Transverse colon (tissue), 4 donors: ENCODE measurements at regions not wholly inside any gene's neighbourhood (a gene's known extent, or its start where the extent isn't known, plus 50 kb on each side); places are given as distances from the start of the nearest gene placed in this dataset.

Experiments used
- DNase-seq: peaks from one replicate; pipeline ENCODE4 v3.0.0-alpha.2; 2019
- H3K27ac ChIP-seq, 4 donors: fragments of 200-600 bp; sonication (generic); 2 replicates each; pipeline ENCODE4 v1.5.1; 2016 to 2018; ENCODE audit warnings: inconsistent platforms in 4 of 4
- H3K27me3 ChIP-seq: fragments of 200-600 bp; sonication (generic); 2 replicates; pipeline ENCODE4 v1.5.1; 2017; ENCODE audit warnings: inconsistent platforms
- H3K36me3 ChIP-seq, 4 donors: fragments of 200-600 bp; sonication (generic); 2 replicates each; pipeline ENCODE4 v1.5.1; 2017 to 2019; ENCODE audit warnings: inconsistent platforms in 4 of 4
- H3K4me1 ChIP-seq, 4 donors: fragments of 200-600 bp; sonication (generic); 2 replicates each; pipeline ENCODE4 v1.5.1; 2017 to 2020; ENCODE audit warnings: inconsistent platforms in 4 of 4
- H3K4me3 ChIP-seq, 4 donors: fragments of 200-600 bp; sonication (generic); 1 replicate in 1 of 4; 2 replicates in 3 of 4; pipeline versions ENCODE4 v1.5.1 to v1.6.1; 2017 to 2019; ENCODE audit warnings: inconsistent platforms in 4 of 4
- H3K9me3 ChIP-seq, 2 donors: fragments of 200-600 bp; sonication (generic); 2 replicates each; pipeline ENCODE4 v1.5.1; 2017 to 2019; ENCODE audit warnings: inconsistent platforms in 2 of 2
- CTCF ChIP-seq, 5 experiments: fragments of 200-600 bp in 3 of 5; fragments of 450-650 bp in 2 of 5; sonication (generic) in 3 of 5; IDR thresholded peaks; 1 replicate in 2 of 5; 2 replicates in 3 of 5; pipeline ENCODE4 v1.5.1; 2016 to 2017; ENCODE audit warnings: antibody characterized with exemption in 5 of 5, inconsistent platforms in 3 of 5, mild to moderate bottlenecking in 2 of 5, moderate library complexity in 1 of 5
- EP300 ChIP-seq: sonication (generic); formaldehyde crosslinking; IDR thresholded peaks from one replicate; pipeline ENCODE4 v1.6.1; 2017; ENCODE audit warnings: antibody characterized with exemption, low read depth
- POLR2A ChIP-seq: fragments of 450-650 bp; IDR thresholded peaks from one replicate; pipeline ENCODE4 v1.6.1; 2016; ENCODE audit warnings: antibody characterized with exemption, mild to moderate bottlenecking, moderate library complexity
- POLR2AphosphoS5 ChIP-seq, 3 donors: sonication (generic); formaldehyde crosslinking; IDR thresholded peaks; one replicate each; pipeline ENCODE4 v1.6.1; 2016; ENCODE audit warnings: antibody characterized with exemption in 3 of 3
- WGBS, 2 donors: methylation state at CpG; one replicate each; pipeline ENCODE4 v1.1.5; 2018; ENCODE audit warnings: low coverage in 1 of 2; 5-methylcytosine and 5-hydroxymethylcytosine counted together
- in situ Hi-C, 4 donors: fragments of 200-750 bp; cut with MboI; loops; one replicate each; pipeline versions ENCODE4 v1.15.0 to v1.15.1; 2017; ENCODE audit warnings: low sequenced_read_pairs in 3 of 4, low pct_ligation_motif_present in 1 of 4, low pct_unique_long_range_greater_than_20kb in 1 of 4
- intact Hi-C: fragments of 100-400 bp; cut with DNase I; formaldehyde crosslinking; loops from one replicate; pipeline ENCODE4 v1.15.1; 2023; ENCODE audit warnings: low total_unique reads

GRCh38 chr22:44378380-44378779 is 65.6 kb upstream of the SHISAL1 start:
- no peak overlapping the region for H3K27ac ChIP-seq
- TF ChIP-seq POLR2AphosphoS5 (IDR thresholded peaks at IDR 0.05) (no peak), CTCF (IDR thresholded peaks at IDR 0.05) (no peak), EP300 (no peak), POLR2A (no peak)
- intact Hi-C loops = no loop called here
- in situ Hi-C loops = no loop called here
- no peak overlapping the region for H3K4me3 ChIP-seq
- H3K27me3 ChIP-seq = no peaks in the 10 kb centered on the region
- H3K4me1 ChIP-seq = peaks cover 0 to 12% (median 0%) of the 10 kb centered on the region in 4 donors
- no peak for DNase-seq
- H3K9me3 ChIP-seq = peaks cover 0 to 9% of the 10 kb centered on the region in 2 donors
- no peaks in the 10 kb centered on the region for H3K36me3 ChIP-seq

- intact Hi-C loops = no loop called here
- H3K27me3 ChIP-seq = no peaks in the 10 kb centered on the region
- H3K4me3 ChIP-seq = no peak overlapping the region
- in situ Hi-C loops = no loop called here
- H3K27ac ChIP-seq = no peak overlapping the region
- H3K36me3 ChIP-seq = no peaks in the 10 kb centered on the region
- H3K9me3 ChIP-seq = peaks cover 0 to 9% of the 10 kb centered on the region in 2 donors
- no peak for DNase-seq
- peaks cover 0 to under 1% (median 0%) of the 10 kb centered on the region in 4 donors for H3K4me1 ChIP-seq
- TF ChIP-seq EP300 = no peak
- no peak for TF ChIP-seq CTCF (IDR thresholded peaks at IDR 0.05)
- TF ChIP-seq POLR2AphosphoS5 (IDR thresholded peaks at IDR 0.05) = no peak
- TF ChIP-seq POLR2A = no peak
- WGBS, 2 donors = 38 to 81% methylated on average over 1 of the region's 1 CpG
These were observed 62.7 kb upstream of the SHISAL1 start for GRCh38 chr22:44375451-44375850.

- peaks cover 0 to 6% of the 10 kb centered on the region in 2 donors for H3K9me3 ChIP-seq
- H3K4me1 ChIP-seq = no peaks in the 10 kb centered on the region
- TF ChIP-seq EP300 (no peak), POLR2AphosphoS5 (IDR thresholded peaks at IDR 0.05) (no peak), CTCF (IDR thresholded peaks at IDR 0.05) (no peak), POLR2A (no peak)
- in situ Hi-C loops = no loop called here
- H3K4me3 ChIP-seq = no peak overlapping the region
- H3K27ac ChIP-seq = no peak overlapping the region
- no peaks in the 10 kb centered on the region for H3K27me3 ChIP-seq
- no peak for DNase-seq
- WGBS, 2 donors = 74% methylated on average over 3 of the region's 3 CpGs; no CpG with 5 or more reads in 1 of the 2 donors
- intact Hi-C loops = no loop called here
- no peaks in the 10 kb centered on the region for H3K36me3 ChIP-seq
These were observed 60.5 kb upstream of the SHISAL1 start for GRCh38 chr22:44373234-44373633.

- in situ Hi-C loops (no loop called here), intact Hi-C loops (no loop called here)
- DNase-seq = no peak
- Histone ChIP-seq H3K36me3 (no peaks in the 10 kb centered on the region), H3K27ac (no peak overlapping the region), H3K4me1 (no peaks in the 10 kb centered on the region), H3K4me3 (no peak overlapping the region), H3K27me3 (no peaks in the 10 kb centered on the region), H3K9me3 (peaks cover 0 to 6% of the 10 kb centered on the region in 2 donors)
- no peak for TF ChIP-seq CTCF (IDR thresholded peaks at IDR 0.05)
- no peak for TF ChIP-seq EP300
- 74 to 80% methylated on average over 1 to 3 of the region's 4 CpGs for WGBS, 2 donors
These were observed 59.9 kb upstream of the SHISAL1 start for GRCh38 chr22:44372611-44373010.
